Superior temporal gyrus (tissue), 1 donor: ENCODE measurements at regions not wholly inside any gene's neighbourhood (a gene's known extent, or its start where the extent isn't known, plus 50 kb on each side); places are given as distances from the start of the nearest gene placed in this dataset.
A peak's percentile ranks its signal among the peaks of the same experiment; 100 is the strongest.

ENCODE experiments used
- DNase-seq: peaks from one replicate; pipeline ENCODE4 v3.0.0-alpha.2; 2016; ENCODE audit errors: extremely low spot score

DNA sequence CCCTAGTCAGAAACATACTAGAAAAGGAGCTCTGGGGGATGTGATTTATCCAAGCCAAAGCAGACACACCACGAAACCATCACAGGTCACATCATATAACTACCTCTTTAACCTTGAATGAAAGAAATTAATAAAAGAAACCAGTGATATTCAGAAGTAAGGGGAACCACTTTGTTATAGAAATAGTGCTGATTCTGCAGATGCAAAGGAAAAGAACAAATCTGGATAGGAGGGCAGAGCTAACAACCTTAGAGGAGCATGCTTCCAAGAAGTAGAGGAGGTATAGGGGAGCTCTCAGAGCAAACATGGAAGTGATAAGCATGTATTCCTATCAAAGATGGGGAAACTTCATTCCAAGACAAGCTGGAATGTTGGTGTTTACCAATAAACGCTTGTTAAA, 117.0 kb upstream of the MDM1 start:
- DNase-seq = no peak

DNA sequence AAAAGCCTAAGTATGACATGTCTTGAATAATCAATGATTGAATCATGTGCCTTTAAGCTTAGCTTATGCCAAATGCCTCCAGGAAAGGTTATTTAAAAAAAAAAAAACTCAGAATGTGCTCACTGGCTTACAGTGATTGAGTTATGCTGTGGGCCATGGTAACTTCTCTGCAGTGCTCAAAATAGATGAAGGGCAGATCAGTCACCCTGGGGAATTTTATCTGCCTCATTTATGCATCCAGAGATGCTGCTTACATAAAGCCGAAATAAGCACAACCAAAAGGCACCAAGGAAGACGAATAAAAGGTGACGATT, 118.7 kb upstream of the MDM1 start:
- no peak for DNase-seq

DNA sequence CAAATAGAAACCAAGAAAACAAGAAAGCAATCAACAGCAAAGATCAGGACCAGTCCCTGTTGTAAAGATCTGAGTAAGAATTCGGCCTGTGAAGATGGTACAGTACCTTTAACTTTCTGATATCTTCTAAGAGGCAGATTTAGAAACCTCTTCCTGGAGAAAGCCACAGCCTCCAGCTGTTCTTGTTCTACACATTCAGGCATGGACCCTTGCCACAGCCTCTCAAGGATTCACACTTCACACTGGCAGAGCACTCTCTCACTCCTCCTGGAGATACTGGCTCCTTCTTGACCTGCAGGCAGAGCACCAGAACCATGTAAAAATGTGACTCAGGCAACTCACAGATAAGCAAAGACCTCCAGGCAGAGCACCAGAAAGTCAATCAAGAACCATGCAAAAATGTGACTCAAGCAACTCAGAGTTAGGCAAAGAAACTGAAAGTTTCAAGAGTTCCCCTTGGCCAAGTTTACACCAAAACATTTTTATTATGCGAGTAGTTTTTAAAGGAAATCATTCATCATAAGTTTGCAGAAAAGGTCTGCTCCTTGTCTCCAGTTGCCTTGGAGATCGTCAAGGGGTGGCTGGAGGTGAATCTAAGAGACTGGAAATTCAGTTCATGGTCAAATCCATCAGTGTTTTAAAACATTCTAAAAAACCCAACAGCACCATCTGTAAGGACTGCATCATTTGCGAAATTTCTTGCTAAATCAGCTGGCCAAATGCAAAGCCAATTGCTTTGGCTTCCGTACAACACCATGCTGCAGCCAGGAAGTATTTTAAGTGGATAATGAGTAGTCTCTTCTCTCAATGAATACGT, 119.3 kb upstream of the MDM1 start:
- peak; percentile 45 for DNase-seq

DNA sequence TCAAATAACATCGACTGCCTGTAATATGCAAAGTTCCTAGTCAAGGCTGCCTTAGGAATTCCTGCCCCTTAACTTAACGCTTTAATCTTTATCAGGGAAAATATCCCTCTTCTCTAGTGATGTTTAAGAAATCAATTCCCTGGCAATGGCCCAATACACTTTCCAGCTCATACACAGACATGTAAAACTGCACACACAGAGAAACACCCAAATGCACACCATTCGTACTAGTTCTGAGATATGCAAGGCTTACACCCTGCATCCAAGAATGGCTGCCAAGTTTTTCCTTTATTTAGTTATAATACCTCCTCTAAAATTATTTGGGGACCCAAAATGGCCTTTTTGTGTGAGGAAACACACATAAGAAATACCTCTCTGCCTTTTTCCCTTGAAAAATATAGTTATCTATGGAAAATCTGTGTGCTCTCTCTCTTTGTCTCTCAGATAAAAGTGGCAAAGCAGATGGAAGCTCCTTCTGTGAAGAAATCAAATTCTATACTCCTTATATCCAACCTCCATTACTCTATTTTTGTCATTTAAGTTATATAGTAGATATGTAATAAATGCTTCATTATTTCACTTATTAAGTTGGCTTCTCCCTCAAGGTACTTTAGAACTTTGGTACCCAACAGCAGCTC, 120.0 kb upstream of the MDM1 start:
- no peak for DNase-seq

DNA sequence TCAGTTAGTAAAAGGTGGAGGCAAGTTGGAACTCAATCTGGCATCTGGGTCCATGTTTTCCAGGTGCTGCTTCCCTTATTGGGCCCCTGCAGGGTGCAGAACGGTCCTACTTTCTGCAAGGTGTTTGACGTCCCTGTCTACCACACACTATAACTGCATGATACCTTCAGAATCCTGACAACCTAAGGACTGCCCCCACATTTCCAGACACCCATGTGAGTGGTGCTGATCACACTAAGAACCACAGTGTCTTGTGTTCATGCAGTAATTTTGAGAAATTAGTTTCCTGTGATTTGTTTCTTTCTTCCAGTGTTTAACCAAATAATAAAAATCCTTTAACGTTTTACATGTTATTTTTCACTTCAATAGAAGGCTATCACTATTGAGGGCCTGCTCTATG, 121.1 kb upstream of the MDM1 start:
- DNase-seq = no peak

DNA sequence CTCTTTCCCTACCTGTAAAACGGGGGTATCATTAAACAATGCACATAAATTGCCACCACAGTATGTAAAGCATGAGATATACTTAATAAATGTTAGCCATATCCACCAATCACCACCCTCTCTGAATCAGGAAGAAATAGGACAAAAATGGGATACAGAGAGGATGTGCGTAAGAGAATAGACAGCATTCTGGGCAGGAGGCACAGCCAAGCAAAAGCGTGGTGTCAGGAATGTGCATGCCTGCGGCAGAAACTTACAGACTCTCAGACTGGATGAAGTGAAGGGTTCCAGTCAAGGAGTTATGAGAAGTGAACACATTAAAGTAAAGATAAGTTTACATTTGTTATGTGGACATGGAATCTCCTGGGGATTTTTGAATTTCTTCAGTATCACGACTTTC, 121.7 kb upstream of the MDM1 start:
- no peak for DNase-seq

DNA sequence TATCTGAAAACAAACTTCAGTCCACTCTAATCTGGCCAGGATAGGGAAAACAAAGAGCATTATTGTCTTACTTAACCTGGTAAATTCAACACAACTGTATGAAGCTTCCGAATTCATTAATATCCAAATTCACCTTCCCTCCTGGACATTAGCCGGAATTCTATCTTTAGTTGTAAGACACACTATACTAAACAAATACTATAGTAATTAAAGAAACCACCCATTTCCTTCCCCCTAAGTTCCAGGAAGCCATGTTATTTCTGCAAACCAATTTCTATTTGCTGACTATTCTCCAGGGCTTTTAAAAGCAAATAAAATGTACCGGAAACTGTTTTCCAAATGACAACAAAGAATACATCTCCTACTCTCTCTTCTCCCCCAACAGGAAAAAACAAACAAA, 122.7 kb upstream of the MDM1 start:
- no peak for DNase-seq

DNA sequence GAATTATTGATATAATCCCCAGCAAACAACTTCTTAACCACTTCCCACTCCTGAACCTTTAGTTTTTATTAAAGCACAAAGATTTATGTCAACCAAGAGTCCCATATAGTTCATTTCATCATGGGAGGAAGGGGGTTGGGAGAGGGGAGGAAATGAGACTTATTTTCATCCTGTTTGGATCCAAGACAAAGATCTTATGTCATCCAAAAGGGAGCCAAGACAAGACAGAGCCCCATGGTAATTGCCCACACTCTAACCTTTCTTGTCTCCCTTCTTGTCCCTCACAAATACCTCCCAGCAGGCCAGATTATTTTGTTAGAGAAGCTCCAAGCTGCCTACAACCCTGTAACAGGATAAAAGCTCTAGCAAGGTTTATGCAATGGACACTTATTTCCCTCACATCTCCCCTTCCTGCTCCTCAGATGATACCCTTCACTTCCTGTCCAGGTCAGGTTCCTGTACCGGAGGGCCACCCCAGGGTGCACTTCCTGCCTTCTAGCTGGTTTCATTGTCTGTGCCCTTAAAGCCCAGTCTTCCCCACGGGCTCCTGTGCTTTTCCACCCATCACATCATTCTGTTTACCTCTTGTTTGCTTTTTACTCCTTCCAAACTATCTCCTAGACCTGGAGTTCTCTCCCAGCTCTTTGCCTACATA, 123.7 kb upstream of the MDM1 start:
- DNase-seq = no peak

DNA sequence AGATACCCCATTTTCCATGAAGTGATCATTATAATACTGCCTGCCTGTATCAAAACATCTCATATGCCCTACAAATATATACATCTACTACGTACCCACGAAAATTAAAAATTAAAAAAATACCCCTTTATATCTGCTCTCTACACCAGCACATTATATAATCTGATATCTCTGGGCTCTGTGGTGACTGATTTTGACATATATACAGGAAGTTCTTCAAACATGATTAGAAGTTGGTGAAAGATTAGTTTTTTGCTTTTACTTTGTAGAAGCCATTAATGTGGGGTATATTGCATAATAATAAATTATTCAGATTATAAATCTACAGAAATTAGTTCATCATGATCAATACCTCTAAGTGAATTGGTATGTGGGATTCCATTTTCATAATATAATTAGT, 126.7 kb upstream of the MDM1 start:
- DNase-seq = no peak

DNA sequence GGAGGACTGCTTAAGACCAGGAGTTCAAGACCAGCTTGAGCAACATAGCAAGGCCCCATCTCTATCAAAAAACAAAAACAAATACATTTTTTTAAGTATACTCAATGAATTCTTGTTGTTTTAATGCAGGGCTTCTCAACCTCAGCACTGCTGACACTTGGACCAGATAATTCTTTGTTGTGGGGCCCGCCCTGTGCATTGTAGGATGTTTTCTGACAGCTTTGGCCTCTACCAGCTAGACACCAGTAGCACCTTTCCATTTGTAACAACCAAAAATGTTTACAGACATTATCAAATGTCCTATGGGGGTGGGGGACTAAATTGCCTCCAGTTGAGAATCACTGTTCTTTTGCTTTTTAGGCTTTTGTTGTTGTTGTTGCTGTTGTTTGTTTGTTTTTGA, 128.1 kb upstream of the MDM1 start:
- DNase-seq = no peak

DNA sequence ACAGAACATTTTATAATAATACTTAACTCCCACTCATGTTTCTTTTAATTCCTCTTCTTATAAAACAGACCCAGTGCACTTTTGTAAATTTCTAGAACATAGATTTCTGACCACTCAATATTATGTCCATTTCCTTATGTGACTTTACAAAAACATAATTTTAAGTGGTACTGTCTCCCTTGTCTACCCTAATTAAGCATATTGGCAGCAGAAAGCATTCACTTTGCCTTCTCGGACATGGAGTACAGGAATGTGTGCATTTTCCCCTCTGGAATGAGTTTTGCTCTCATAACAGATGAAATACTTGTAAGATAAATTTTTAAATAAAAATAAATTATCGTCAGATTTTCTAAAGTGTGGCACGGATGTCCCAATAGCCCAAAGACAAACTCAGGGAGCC, 129.5 kb upstream of the MDM1 start:
- no peak for DNase-seq

DNA sequence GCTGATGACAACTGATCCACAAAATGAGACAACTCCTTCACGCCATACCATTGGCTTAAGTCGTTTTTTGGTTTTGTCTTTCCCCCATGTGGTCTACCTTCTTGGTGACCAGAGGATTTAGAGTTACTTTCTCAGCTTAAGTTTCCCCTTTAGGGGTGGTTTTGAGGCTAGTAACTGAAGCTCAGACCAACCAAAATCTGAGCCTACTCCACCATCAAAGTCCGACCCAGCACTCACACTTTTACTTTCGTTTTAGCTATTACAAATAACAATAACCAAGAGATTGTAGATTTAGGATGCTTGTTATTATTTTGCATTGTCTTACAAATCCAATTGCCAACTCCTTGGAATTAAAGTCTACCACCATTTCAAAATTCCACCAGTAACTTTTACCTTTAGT, 130.6 kb upstream of the MDM1 start:
- no peak for DNase-seq

DNA sequence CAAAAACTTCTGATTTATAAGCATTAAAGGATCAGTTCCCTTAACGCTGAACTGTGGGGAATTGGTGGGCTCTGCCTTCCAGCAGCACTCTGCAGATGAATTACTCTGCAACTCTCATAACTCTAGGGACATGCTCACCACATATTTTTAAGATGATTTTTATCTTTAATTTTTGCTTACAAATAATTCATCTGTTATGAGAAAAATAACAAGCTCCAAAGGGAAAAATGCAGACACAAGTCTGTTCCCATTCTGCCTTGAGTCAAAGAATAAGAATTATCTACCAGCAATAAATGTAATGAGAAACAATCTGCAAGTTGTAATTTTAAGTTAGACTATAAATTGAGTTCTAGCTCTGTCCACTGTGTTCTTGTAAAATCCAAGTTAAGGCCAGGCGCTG, 133.1 kb upstream of the MDM1 start:
- DNase-seq = no peak

DNA sequence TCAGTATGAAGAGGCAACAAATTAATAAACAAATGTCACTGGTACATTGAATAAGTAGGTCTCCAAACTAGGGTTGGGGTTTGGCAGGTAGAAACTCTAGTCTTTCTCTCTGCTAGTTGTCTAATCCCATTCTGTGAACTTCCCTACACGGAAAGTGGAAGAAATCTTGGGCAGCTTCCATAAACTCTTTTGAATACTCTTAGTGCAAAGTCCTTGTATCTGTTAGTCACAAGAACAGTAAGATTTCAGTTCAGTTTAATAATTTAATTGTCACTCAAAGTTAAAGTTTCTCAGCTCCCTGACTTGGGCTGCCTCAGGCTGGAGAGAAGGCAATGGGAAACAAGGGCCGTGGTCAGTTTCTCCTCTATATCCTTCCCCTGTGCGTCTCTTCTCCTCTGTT, 135.4 kb upstream of the MDM1 start:
- no peak for DNase-seq

DNA sequence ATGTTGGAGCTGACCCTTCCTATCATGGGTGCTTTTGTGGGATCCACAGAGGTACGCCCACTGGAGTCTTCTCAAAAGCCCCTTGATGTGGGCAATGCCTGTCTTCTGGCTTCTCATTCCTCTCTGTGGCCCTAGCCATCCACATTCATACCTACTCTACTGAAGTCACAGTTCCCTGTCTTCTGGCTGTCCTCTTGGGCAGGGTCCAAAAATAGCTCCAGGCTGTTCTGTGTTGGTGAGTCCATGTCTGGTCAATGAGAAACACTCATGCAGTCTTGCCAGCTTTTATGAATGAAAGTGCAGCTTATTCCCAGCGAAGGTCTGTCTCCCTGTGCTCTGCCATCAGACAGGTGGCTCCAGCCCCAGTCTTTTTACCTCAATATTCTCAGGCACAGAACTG, 135.9 kb upstream of the MDM1 start:
- DNase-seq = no peak

DNA sequence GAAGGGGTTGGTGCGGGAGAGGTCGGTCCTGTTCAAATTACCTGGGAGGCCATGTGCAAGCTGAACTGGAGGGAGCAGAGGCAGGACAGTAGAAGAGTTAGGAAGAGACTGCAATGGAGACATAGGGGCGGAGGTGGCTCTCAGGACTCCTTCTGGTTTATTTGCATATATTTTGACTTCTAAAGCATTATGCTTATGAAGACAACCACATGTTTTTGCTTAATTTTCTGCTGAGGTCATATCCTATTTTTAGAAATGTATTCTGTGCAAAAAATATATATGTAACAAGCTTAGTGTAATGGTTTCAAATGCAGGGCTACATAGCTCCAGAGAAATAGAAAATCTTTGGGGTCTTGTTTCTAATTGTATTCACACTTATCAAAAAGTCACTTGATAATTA, 137.0 kb upstream of the MDM1 start:
- DNase-seq = no peak

DNA sequence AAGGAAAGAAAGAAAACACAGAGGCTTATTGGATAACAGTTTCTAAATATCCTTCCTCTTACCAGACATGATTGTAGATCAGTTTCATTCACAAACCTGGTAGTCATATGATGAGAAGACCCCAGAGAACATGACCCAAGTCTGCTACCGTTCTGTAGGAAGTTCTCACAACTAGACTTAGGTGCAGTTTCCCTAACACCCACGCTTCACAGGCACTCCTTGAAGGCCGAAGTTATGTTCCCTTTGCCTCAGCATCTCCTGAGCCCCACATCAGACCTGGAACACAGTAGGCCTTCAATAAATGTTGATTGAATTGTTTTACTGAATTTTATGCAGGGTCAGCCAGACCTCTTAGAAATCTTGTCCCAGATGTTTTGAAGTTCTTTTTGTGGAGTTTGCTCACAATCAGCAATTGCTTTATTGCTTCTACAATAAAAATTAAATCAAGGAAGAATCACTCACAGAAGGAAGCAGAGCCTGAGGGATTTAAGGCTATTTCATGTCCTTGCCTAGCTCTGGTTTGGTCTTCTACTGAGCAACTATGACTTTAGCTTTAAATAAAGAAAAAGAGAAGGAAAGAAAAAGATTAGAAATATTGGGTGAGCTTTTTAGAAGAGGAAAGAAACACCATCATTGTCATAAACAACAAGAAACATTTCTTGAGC, 138.6 kb upstream of the MDM1 start:
- DNase-seq = no peak

DNA sequence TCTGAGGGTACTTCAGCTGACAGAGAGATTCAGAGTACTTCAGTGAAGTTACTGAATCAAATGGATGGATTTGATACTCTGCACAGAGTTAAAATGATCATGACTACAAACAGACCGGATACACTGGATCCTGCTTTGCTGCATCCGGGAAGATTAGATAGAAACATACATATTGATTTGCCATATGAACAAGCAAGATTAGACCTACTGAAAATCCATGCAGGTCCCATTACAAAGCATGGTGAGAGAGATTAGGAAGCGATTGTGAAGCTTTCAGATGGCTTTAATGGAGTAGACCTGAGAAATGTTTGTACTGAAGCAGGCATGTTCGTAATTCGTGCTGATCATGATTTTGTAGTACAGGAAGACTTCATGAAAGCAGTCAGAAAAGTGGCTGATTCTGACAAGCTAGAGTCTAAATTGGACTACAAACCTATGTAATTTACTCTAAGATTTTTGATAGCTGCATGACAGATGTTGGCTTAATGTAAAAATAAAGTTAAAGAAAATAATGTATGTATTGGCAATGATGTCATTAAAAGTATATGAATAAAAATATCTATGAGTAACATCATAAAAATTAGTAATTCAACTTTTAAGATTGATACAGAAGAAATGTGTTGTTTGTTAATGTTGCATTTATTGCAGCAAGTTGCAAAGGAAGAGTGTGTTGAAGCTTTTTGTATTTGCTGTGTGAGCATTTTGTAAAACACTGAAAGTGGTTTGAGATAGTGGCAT, 136.1 kb upstream of the RAP1B start:
- no peak for DNase-seq

DNA sequence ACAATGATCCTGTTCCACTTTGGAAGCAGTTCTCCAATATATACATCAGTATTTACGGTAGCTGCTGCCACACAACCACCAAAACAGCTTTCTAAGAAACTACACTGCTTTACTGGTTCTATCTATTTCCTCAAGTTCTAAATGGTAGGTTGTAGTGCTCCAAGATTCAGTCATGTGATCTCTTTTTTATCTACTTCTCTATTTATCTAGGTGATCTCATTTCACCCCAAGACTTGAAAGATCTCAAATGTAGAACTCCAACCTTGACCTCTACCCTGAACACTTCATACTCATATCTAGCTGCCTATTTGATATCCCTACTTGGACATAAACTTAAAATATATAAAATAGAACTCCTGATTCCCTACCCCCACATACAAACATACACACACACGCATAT, 133.9 kb upstream of the RAP1B start:
- DNase-seq = no peak

DNA sequence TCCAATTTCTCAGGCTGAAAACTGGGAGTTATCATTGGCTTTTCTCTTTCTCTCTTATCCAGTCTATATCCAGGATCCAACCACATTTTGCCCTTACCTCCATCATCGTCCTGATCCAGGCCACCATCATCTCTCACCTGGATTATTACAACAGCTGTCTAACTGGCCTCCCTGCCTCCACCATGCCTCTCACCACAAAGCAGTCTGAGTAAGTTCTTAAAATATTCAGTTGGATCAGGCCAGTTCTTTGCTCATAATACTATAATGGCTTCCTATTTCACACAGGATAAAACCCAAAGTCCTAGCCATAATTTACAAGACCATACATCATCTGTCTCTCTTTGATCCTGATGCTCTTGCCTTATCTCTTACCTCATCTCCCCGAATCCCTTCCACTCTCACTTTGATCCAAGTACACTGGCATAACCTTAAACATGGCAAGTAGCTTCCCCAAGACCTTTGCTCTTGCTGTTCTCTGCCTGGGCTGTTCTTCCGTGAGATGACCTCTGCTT, 133.4 kb upstream of the RAP1B start:
- no peak for DNase-seq

DNA sequence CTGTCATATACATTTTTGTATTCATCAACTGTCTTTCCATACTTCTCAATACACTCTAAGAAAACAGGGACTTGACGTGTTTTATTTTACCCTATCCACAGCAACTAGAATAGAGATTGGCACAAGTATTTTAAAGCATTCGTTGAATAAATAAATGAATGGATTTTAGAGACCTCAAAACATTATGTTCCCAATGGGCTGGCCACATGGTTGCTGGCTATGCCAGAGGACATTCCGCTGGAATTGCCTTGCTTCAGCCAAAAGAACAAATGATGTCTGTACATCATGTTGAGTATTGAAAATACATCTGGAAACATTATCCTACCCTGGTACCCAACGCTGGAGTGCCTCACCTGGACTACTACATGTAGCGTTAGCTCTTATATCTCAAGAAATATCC, 132.8 kb upstream of the RAP1B start:
- no peak for DNase-seq
